ENCODE measurements at regions not wholly inside any gene's neighbourhood (a gene's known extent, or its start where the extent isn't known, plus 50 kb on each side); places are given as distances from the start of the nearest gene placed in this dataset.
"Not testable (repeated sequence)": the region's sequence is repeated elsewhere in the genome, so short reads cannot be mapped to it uniquely, and the experiment has no call there.

GRCh38 chr7:6958371-6958770, 132.3 kb upstream of the CCZ1B start:
- TF ChIP-seq ZNF274 (IDR thresholded peaks at IDR 0.05; ENCODE audit: borderline replicate concordance, extremely low read depth, low read length); CTCF (IDR thresholded peaks at IDR 0.05; ENCODE audit: control extremely low read depth in 1 of 3, insufficient read depth in 1 of 3, low read depth in 1 of 3, low read length in 3 of 3); TAF1 (IDR thresholded peaks at IDR 0.05; ENCODE audit: low read depth, low read length); JUN (IDR thresholded peaks at IDR 0.05; ENCODE audit: low read depth, low read length); EZH2 (IDR thresholded peaks at IDR 0.05; ENCODE audit: low read depth, low read length, severe bottlenecking): not testable (repeated sequence)
